ENCODE measurements at regions not wholly inside any gene's neighbourhood (a gene's known extent, or its start where the extent isn't known, plus 50 kb on each side); places are given as distances from the start of the nearest gene placed in this dataset.

GRCh38 chr9:17870722-17871121 lies 291.9 kb downstream of the SH3GL2 start:
- H3K23ac ChIP-seq (ENCODE audit: insufficient read length, low read depth, low read length), result no peak overlapping the region
- H3K36me3 Mint-ChIP-seq (ENCODE audit: insufficient read depth in 1 of 3, low read depth in 3 of 3), result peaks cover 0 to 4% (median 0%) of the 10 kb centered on the region in 3 experiments; a peak in 3 of 7 replicates
- no peak overlapping the region for H4K5ac ChIP-seq (ENCODE audit: insufficient read length, low read depth, low read length)
- no peak overlapping the region for H2AFZ ChIP-seq (ENCODE audit: low read length)
- H2AK5ac ChIP-seq (ENCODE audit: insufficient read length, low read length), result no peak overlapping the region
- no peak overlapping the region for H3K4ac ChIP-seq (ENCODE audit: low read depth, low read length)
- no peaks in the 10 kb centered on the region for H3K23me2 ChIP-seq (ENCODE audit: insufficient read length, low read depth, low read length, poor library complexity, severe bottlenecking)
- no peak overlapping the region for H3K27ac Mint-ChIP-seq
- no peak overlapping the region for H4K91ac ChIP-seq (ENCODE audit: insufficient read length, low read depth, low read length)
- no peaks in the 10 kb centered on the region for H3K79me2 ChIP-seq (ENCODE audit: insufficient read depth, low read length)
- H3K27me3 ChIP-seq (ENCODE audit: insufficient read depth, low read length), result no peaks in the 10 kb centered on the region
- H4K20me1 ChIP-seq (ENCODE audit: control insufficient read depth, insufficient read depth, insufficient read length), result no peaks in the 10 kb centered on the region
- no peaks in the 10 kb centered on the region for H3K4me1 Mint-ChIP-seq
- no peak overlapping the region for H3K4me2 ChIP-seq (ENCODE audit: insufficient read depth, insufficient read length, low read length)
- H3K27ac ChIP-seq (ENCODE audit: insufficient read length, low read depth, low read length), result no peak overlapping the region
- H3T11ph ChIP-seq (ENCODE audit: low read length), result no peak overlapping the region
- no peaks in the 10 kb centered on the region; the same call in none of the 2 replicates for H3K27me3 Mint-ChIP-seq (ENCODE audit: low read depth)
- WGBS (ENCODE audit: extremely low coverage, insufficient read length, low lambda C conversion rate), result no CpG with 5 or more reads among the region's 2 CpGs
- no peak overlapping the region for H3K4me3 Mint-ChIP-seq
- H2BK15ac ChIP-seq (ENCODE audit: low read depth, low read length), result no peak overlapping the region
- no peak for TF ChIP-seq CTCF (conservative IDR thresholded peaks at IDR 0.05)
- H3K79me1 ChIP-seq (ENCODE audit: insufficient read depth, low read depth, low read length, poor library complexity, severe bottlenecking), result no peaks in the 10 kb centered on the region
- H3K9me3 ChIP-seq (ENCODE audit: control insufficient read depth, low read depth, low read length), result no peaks in the 10 kb centered on the region
- no peak overlapping the region for H3K9ac ChIP-seq (ENCODE audit: extremely low read depth, insufficient read length, low read length)
- DNase-seq, result no peak
- no peak overlapping the region for H3K18ac ChIP-seq (ENCODE audit: insufficient read length, low read depth, low read length)
- no peak overlapping the region for H3K14ac ChIP-seq (ENCODE audit: insufficient read depth, low read length)
- no peaks in the 10 kb centered on the region for H3K4me1 ChIP-seq (ENCODE audit: insufficient read depth, low read length)
- peaks cover 5% of the 10 kb centered on the region in 2 experiments; a peak in 3 of 5 replicates for H3K9me3 Mint-ChIP-seq
- H4K8ac ChIP-seq (replicated peaks; ENCODE audit: insufficient read length, low read depth, low read length), result no peak overlapping the region
- no peak overlapping the region for H2BK120ac ChIP-seq (ENCODE audit: low read depth, low read length, poor library complexity, severe bottlenecking)
- H2BK5ac ChIP-seq (ENCODE audit: insufficient read length, low read length), result no peak overlapping the region
- no peak overlapping the region for H2BK12ac ChIP-seq (ENCODE audit: insufficient read length, low read depth, low read length)
- no peak overlapping the region for H3K56ac ChIP-seq (ENCODE audit: insufficient read length, low read depth, low read length)
- H2BK20ac ChIP-seq (ENCODE audit: low read depth, low read length, poor library complexity, severe bottlenecking), result no peak overlapping the region
